ENCODE measurements at regions not wholly inside any gene's neighbourhood (a gene's known extent, or its start where the extent isn't known, plus 50 kb on each side); places are given as distances from the start of the nearest gene placed in this dataset.

- H3K36me3 ChIP-seq (ENCODE audit: low read depth) = no peaks in the 10 kb centered on the region
- H3K9me3 ChIP-seq (ENCODE audit: severe bottlenecking) = no peaks in the 10 kb centered on the region
- no peaks in the 10 kb centered on the region for H3K27me3 ChIP-seq (ENCODE audit: insufficient read depth, poor library complexity, severe bottlenecking)
- no peak overlapping the region for H3K27ac ChIP-seq (ENCODE audit: poor library complexity, severe bottlenecking)
- H3K4me1 ChIP-seq (ENCODE audit: insufficient read depth, poor library complexity, severe bottlenecking) = no peaks in the 10 kb centered on the region
- no peak for TF ChIP-seq CTCF (IDR thresholded peaks at IDR 0.05; ENCODE audit: poor library complexity, severe bottlenecking)
- DNase-seq (ENCODE audit: low spot score) (no peak), ATAC-seq (ENCODE audit: low read depth) (peak; percentile 49; the same call in 2 of the 3 replicates)
- no peak overlapping the region for H3K4me3 ChIP-seq (ENCODE audit: severe bottlenecking)
Observed at GRCh38 chr13:73803997-73804396, 330.2 kb downstream of the KLF12 start.

- no peak for TF ChIP-seq CTCF (IDR thresholded peaks at IDR 0.05; ENCODE audit: poor library complexity, severe bottlenecking)
- Histone ChIP-seq H3K9me3 (ENCODE audit: severe bottlenecking) (no peaks in the 10 kb centered on the region), H3K4me3 (ENCODE audit: severe bottlenecking) (no peak overlapping the region), H3K27ac (ENCODE audit: poor library complexity, severe bottlenecking) (no peak overlapping the region), H3K27me3 (ENCODE audit: insufficient read depth, poor library complexity, severe bottlenecking) (no peaks in the 10 kb centered on the region), H3K4me1 (ENCODE audit: insufficient read depth, poor library complexity, severe bottlenecking) (no peaks in the 10 kb centered on the region), H3K36me3 (ENCODE audit: low read depth) (no peaks in the 10 kb centered on the region)
- DNase-seq (ENCODE audit: low spot score) (no peak), ATAC-seq (ENCODE audit: low read depth) (no peak)
Observed at GRCh38 chr13:73800011-73800410, 334.2 kb downstream of the KLF12 start.

GRCh38 chr13:73794755-73795154, 339.4 kb downstream of the KLF12 start:
- Histone ChIP-seq H3K9me3 (ENCODE audit: severe bottlenecking) (no peaks in the 10 kb centered on the region), H3K27ac (ENCODE audit: poor library complexity, severe bottlenecking) (no peak overlapping the region), H3K36me3 (ENCODE audit: low read depth) (no peaks in the 10 kb centered on the region), H3K4me1 (ENCODE audit: insufficient read depth, poor library complexity, severe bottlenecking) (no peaks in the 10 kb centered on the region), H3K27me3 (ENCODE audit: insufficient read depth, poor library complexity, severe bottlenecking) (no peaks in the 10 kb centered on the region), H3K4me3 (ENCODE audit: severe bottlenecking) (no peak overlapping the region)
- no peak for TF ChIP-seq CTCF (IDR thresholded peaks at IDR 0.05; ENCODE audit: poor library complexity, severe bottlenecking)
- DNase-seq (ENCODE audit: low spot score) (no peak), ATAC-seq (ENCODE audit: low read depth) (no peak)

GRCh38 chr13:73793361-73793760, 340.8 kb downstream of the KLF12 start:
- ATAC-seq (ENCODE audit: low read depth) = no peak
- Histone ChIP-seq H3K27ac (ENCODE audit: poor library complexity, severe bottlenecking) (no peak overlapping the region), H3K27me3 (ENCODE audit: insufficient read depth, poor library complexity, severe bottlenecking) (no peaks in the 10 kb centered on the region), H3K36me3 (ENCODE audit: low read depth) (no peaks in the 10 kb centered on the region), H3K9me3 (ENCODE audit: severe bottlenecking) (no peaks in the 10 kb centered on the region), H3K4me3 (ENCODE audit: severe bottlenecking) (no peak overlapping the region), H3K4me1 (ENCODE audit: insufficient read depth, poor library complexity, severe bottlenecking) (no peaks in the 10 kb centered on the region)
- no peak for DNase-seq (ENCODE audit: low spot score)
- TF ChIP-seq CTCF (IDR thresholded peaks at IDR 0.05; ENCODE audit: poor library complexity, severe bottlenecking) = no peak

GRCh38 chr13:73792796-73793195, 341.4 kb downstream of the KLF12 start:
- no peaks in the 10 kb centered on the region for H3K4me1 ChIP-seq (ENCODE audit: insufficient read depth, poor library complexity, severe bottlenecking)
- H3K27me3 ChIP-seq (ENCODE audit: insufficient read depth, poor library complexity, severe bottlenecking) = no peaks in the 10 kb centered on the region
- no peak overlapping the region for H3K27ac ChIP-seq (ENCODE audit: poor library complexity, severe bottlenecking)
- TF ChIP-seq CTCF (IDR thresholded peaks at IDR 0.05; ENCODE audit: poor library complexity, severe bottlenecking) = no peak
- H3K4me3 ChIP-seq (ENCODE audit: severe bottlenecking) = no peak overlapping the region
- DNase-seq (ENCODE audit: low spot score) = no peak
- H3K9me3 ChIP-seq (ENCODE audit: severe bottlenecking) = no peaks in the 10 kb centered on the region
- ATAC-seq (ENCODE audit: low read depth) = no peak
- H3K36me3 ChIP-seq (ENCODE audit: low read depth) = no peaks in the 10 kb centered on the region
